Liver (tissue), 7 donors: ENCODE measurements at regions not wholly inside any gene's neighbourhood (a gene's known extent, or its start where the extent isn't known, plus 50 kb on each side); places are given as distances from the start of the nearest gene placed in this dataset.

Experiments used
- DNase-seq: peaks from one replicate; pipeline ENCODE4 v3.0.0-alpha.2; 2017; ENCODE audit warnings: low spot score
- H3K27ac ChIP-seq, 2 donors: one replicate each; pipeline ENCODE4 v1.7.0; 2013; ENCODE audit warnings: inconsistent platforms in 2 of 2, low read length in 2 of 2, control low read depth in 1 of 2, low read depth in 1 of 2, mild to moderate bottlenecking in 1 of 2
- H3K27me3 ChIP-seq, 4 donors: one replicate each; pipeline versions ENCODE4 v1.6.1 to v1.7.0; 2013; ENCODE audit warnings: low read length in 3 of 4, inconsistent platforms in 1 of 4, mild to moderate bottlenecking in 1 of 4, moderate library complexity in 1 of 4; ENCODE audit not compliant: control insufficient read depth in 4 of 4, insufficient read depth in 4 of 4
- H3K36me3 ChIP-seq, 4 donors: one replicate each; pipeline versions ENCODE4 v1.6.1 to v1.7.0; 2013; ENCODE audit warnings: low read length in 3 of 4, mild to moderate bottlenecking in 3 of 4, low read depth in 1 of 4, moderate library complexity in 1 of 4; ENCODE audit not compliant: control insufficient read depth in 4 of 4, insufficient read depth in 3 of 4
- H3K4me1 ChIP-seq, 4 donors: one replicate each; pipeline versions ENCODE4 v1.6.1 to v1.7.0; 2013; ENCODE audit warnings: low read length in 3 of 4, mild to moderate bottlenecking in 3 of 4, moderate library complexity in 1 of 4; ENCODE audit not compliant: control insufficient read depth in 4 of 4, insufficient read depth in 4 of 4
- H3K4me3 ChIP-seq, 3 donors: one replicate each; pipeline versions ENCODE4 v1.6.1 to v1.7.0; 2013; ENCODE audit warnings: low read length in 3 of 3, control low read depth in 1 of 3, low read depth in 1 of 3, mild to moderate bottlenecking in 1 of 3
- H3K9ac ChIP-seq, 2 donors: one replicate each; pipeline ENCODE4 v1.7.0; 2013; ENCODE audit warnings: low read length in 2 of 2, mild to moderate bottlenecking in 2 of 2, moderate library complexity in 2 of 2, control low read depth in 1 of 2, low read depth in 1 of 2
- H3K9me3 ChIP-seq, 4 donors: one replicate each; pipeline versions ENCODE4 v1.6.1 to v1.7.0; 2013; ENCODE audit warnings: low read length in 3 of 4; ENCODE audit not compliant: control insufficient read depth in 4 of 4
- ATF3 ChIP-seq: IDR thresholded peaks from 2 replicates; pipeline ENCODE4 v1.6.1; 2016; ENCODE audit warnings: antibody characterized with exemption
- EGR1 ChIP-seq, 2 donors: IDR thresholded peaks; 2 replicates each; pipeline ENCODE4 v1.6.1; 2016 to 2018; ENCODE audit warnings: antibody characterized with exemption in 2 of 2, low read depth in 2 of 2
- FOXA1 ChIP-seq: IDR thresholded peaks from 2 replicates; pipeline ENCODE4 v1.6.1; 2016; ENCODE audit warnings: antibody characterized with exemption
- HNF4A ChIP-seq, 2 donors: conservative IDR thresholded peaks; 2 replicates each; pipeline ENCODE4 v1.6.1; 2016; ENCODE audit warnings: antibody characterized with exemption in 2 of 2, mild to moderate bottlenecking in 2 of 2
- HNF4G ChIP-seq: IDR thresholded peaks from 2 replicates; pipeline ENCODE4 v1.6.1; 2016; ENCODE audit warnings: antibody characterized with exemption
- JUND ChIP-seq, 2 donors: IDR thresholded peaks; 2 replicates each; pipeline ENCODE4 v1.6.1; 2016; ENCODE audit warnings: antibody characterized with exemption in 2 of 2
- MAX ChIP-seq: IDR thresholded peaks from 2 replicates; pipeline ENCODE4 v1.6.1; 2016; ENCODE audit warnings: antibody characterized with exemption
- NR2F2 ChIP-seq: IDR thresholded peaks from 2 replicates; pipeline ENCODE4 v1.6.1; 2016; ENCODE audit warnings: antibody characterized with exemption
- RAD21 ChIP-seq, 2 donors: IDR thresholded peaks; 2 replicates each; pipeline ENCODE4 v1.6.1; 2016; ENCODE audit warnings: antibody characterized with exemption in 2 of 2, mild to moderate bottlenecking in 2 of 2
- REST ChIP-seq: IDR thresholded peaks from 2 replicates; pipeline ENCODE4 v1.6.1; 2016; ENCODE audit warnings: antibody characterized with exemption, mild to moderate bottlenecking
- RXRA ChIP-seq, 2 donors: IDR thresholded peaks; 2 replicates each; pipeline ENCODE4 v1.6.1; 2017 to 2018; ENCODE audit warnings: antibody characterized with exemption in 2 of 2, mild to moderate bottlenecking in 1 of 2
- YY1 ChIP-seq: IDR thresholded peaks from 2 replicates; pipeline ENCODE4 v1.6.1; 2016; ENCODE audit warnings: antibody characterized with exemption, mild to moderate bottlenecking
- ZBTB33 ChIP-seq: IDR thresholded peaks from 2 replicates; pipeline ENCODE4 v1.6.1; 2016; ENCODE audit warnings: antibody characterized with exemption
- WGBS: extraction: QIAGEN DNeasy Blood & Tissue Kit; methylation state at CpG from one replicate; pipeline ENCODE4 v1.1.7; 2013; 5-methylcytosine and 5-hydroxymethylcytosine counted together
- donor health status: healthy.
- donor health status: healthy.
- donor health status: healthy.
- donor health status: healthy.

GRCh38 chr10:94235461-94235860 lies 127.3 kb downstream of the NOC3L start:
- Histone ChIP-seq H3K9ac (no peak overlapping the region), H3K27ac (no peak overlapping the region), H3K9me3 (no peaks in the 10 kb centered on the region), H3K27me3 (no peaks in the 10 kb centered on the region), H3K4me1 (peaks cover 3 to 11% (median 3%) of the 10 kb centered on the region in 4 donors), H3K36me3 (no peaks in the 10 kb centered on the region), H3K4me3 (no peak overlapping the region)
- TF ChIP-seq YY1 (no peak), REST (no peak), HNF4G (no peak), NR2F2 (no peak), HNF4A (conservative IDR thresholded peaks at IDR 0.05) (no peak), RXRA (IDR thresholded peaks at IDR 0.05) (no peak), ZBTB33 (no peak), MAX (no peak)
- no peak for DNase-seq
- 94% methylated on average over 1 of the region's 1 CpG for WGBS

DNA sequence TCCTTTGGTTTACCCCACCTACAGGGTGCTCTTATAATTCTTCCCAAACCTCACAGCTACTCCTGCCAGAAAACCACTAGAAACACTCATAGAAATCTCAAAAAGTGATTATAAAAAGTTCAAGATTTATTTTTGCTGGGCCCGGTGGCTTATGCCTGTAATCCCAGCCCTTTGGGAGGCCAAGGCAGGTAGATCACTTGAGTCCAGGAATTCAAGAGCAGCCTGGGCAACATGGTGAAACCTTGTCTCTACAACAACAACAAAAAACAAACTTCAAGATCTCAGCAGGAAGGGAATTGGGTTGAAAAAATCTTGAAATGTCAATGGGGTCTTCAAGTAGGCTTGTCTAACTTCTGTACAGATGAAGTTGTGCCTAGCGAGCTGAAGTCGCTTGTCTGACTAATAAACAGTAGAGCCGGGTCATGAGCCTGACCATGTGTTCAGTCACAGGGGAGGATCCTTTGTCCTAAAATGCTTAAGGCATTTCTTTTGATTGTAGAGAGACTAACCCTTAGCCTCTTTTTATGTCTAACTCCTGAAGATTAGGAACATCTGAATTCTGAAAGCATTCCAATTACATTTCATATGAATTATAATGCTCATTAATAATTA lies 124.6 kb downstream of the NOC3L start:
- TF ChIP-seq RXRA (IDR thresholded peaks at IDR 0.05) (no peak), MAX (no peak), YY1 (no peak), HNF4G (no peak), RAD21 (IDR thresholded peaks at IDR 0.05) (no peak), ATF3 (no peak), ZBTB33 (no peak), EGR1 (IDR thresholded peaks at IDR 0.05; ENCODE audit: low read depth in 2 of 2) (no peak), FOXA1 (no peak), HNF4A (conservative IDR thresholded peaks at IDR 0.05) (no peak), JUND (IDR thresholded peaks at IDR 0.05) (no peak)
- H3K27ac ChIP-seq, result no peak overlapping the region
- H3K4me1 ChIP-seq, result peaks cover 0 to 2% (median 0%) of the 10 kb centered on the region in 4 donors
- no peaks in the 10 kb centered on the region for H3K9me3 ChIP-seq
- no peak overlapping the region for H3K4me3 ChIP-seq
- DNase-seq, result no peak
- H3K9ac ChIP-seq, result no peak overlapping the region
- H3K27me3 ChIP-seq, result no peaks in the 10 kb centered on the region
- WGBS, result 84% methylated on average over 4 of the region's 4 CpGs
- H3K36me3 ChIP-seq, result no peaks in the 10 kb centered on the region
